Caki2 (cell line): ENCODE measurements at regions not wholly inside any gene's neighbourhood (a gene's known extent, or its start where the extent isn't known, plus 50 kb on each side); places are given as distances from the start of the nearest gene placed in this dataset.
"Not testable (repeated sequence)": the region's sequence is repeated elsewhere in the genome, so short reads cannot be mapped to it uniquely, and the experiment has no call there.

Source experiments
- DNase-seq: peaks from one replicate; pipeline ENCODE4 v3.0.0-alpha.2; 2015; ENCODE audit warnings: low read depth
- in situ Hi-C: cut with HindIII; loops from 2 replicates; pipeline ENCODE4 v1.10.0; 2016; ENCODE audit warnings: low sequenced_read_pairs, low pct_unique_long_range_greater_than_20kb, mixed read lengths

DNA sequence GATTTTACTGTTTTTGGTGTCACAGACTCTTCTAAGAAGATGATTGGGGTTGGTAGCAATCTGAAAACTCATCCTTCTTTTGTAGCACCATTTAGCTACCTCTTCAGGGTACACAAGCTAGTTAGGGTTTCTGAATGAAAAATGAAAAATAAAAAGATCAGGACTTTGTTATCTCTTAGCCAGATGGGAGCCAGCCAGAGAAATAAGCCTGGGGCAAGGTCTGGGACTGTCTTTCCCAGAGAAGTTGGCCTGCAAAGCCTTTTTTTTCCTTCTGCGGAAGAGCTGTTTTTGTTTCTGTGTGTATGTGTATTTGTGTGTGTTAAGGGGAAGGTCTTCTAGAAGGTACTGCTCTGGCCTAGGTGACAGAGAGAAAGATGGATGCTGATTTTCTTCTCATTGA is 150.7 kb upstream of the AGTR1 start:
- no peak for DNase-seq
- in situ Hi-C loops, result no loop called here

- no peak for DNase-seq
- in situ Hi-C loops, result no loop called here
Measured at GRCh38 chr3:148551767-148552260, 145.9 kb upstream of the AGTR1 start.

DNA sequence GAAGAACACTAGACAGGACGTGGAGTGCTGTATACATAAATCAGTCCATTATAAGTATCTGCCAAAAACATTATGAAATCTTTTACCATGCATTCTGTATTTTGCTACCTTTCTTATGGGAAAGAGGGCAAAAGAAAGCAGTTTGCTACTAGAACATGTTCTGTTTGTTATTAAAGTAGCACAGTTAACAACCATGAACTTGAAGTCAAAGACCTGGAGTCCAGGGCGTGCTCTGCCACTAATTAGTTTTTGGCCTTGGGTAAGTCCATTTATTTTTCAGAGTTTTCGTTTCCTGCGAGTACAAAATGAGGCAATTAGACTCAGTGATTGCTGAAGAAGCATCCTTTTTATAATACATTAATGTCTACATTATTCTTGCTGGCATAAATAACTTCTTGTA is 143.3 kb upstream of the AGTR1 start:
- in situ Hi-C loops, result no loop called here
- no peak for DNase-seq

DNA sequence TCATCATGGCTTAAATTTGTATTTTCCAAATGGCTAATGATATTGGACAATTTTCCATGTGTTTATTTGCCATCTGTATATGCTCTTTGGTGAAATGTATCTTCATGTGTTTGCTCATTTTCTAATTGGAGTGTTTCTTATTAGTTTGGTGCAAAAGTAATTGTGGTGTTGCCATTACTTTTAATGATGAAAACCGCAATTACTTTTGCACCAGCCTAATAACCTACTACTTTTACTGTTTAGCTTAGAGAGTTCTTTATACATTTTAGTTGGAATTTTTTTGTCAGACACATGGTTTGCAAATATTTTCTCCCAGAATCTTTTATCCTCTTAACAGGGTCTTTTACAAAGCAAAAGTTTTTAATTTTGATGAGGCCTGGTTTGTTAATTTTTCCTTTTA is 141.0 kb upstream of the AGTR1 start:
- DNase-seq, result no peak
- in situ Hi-C loops, result no loop called here

DNA sequence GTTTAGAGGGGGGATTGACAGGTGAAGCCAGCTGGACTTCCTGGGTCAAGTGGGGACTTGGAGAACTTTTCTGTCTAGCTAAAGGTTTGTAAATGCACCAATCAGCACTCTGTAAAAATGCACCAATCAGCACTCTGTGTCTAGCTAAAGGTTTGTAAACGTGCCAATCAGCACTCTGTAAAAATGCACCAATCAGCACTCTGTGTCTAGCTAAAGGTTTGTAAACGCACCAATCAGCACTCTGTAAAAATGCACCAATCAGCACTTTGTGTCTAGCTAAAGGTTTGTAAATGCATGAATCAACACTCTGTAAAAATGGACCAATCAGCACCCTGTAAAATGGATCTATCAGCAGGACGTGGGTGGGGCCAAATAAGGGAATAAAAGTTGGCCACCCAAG is 120.1 kb upstream of the AGTR1 start:
- in situ Hi-C loops, DNase-seq: not testable (repeated sequence)

GRCh38 chr3:148582126-148582525 is 115.6 kb upstream of the AGTR1 start:
- DNase-seq, result no peak
- in situ Hi-C loops, result no loop called here

DNA sequence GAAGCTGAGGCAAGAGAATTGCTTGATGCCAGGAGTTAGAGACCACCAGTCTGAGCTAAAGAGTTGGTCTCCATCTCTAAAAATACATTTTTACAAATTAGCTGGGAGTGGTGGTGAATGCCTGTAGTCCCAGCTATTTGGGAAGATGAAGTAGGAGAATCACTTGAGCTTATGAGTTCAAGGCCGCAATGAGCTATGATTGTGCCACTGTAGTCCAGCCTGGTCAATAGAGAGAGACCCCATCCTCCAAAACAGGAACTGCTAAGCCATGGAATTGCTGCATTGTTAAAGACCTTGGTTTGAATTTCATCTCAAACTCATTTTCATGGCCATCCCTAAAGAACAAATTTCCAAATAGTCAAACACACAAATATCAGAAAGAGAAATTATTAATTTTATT is 113.9 kb upstream of the AGTR1 start:
- in situ Hi-C loops, result no loop called here
- no peak for DNase-seq

- in situ Hi-C loops, result no loop called here
- no peak for DNase-seq
Measured at GRCh38 chr3:148584438-148584837, 113.3 kb upstream of the AGTR1 start.

DNA sequence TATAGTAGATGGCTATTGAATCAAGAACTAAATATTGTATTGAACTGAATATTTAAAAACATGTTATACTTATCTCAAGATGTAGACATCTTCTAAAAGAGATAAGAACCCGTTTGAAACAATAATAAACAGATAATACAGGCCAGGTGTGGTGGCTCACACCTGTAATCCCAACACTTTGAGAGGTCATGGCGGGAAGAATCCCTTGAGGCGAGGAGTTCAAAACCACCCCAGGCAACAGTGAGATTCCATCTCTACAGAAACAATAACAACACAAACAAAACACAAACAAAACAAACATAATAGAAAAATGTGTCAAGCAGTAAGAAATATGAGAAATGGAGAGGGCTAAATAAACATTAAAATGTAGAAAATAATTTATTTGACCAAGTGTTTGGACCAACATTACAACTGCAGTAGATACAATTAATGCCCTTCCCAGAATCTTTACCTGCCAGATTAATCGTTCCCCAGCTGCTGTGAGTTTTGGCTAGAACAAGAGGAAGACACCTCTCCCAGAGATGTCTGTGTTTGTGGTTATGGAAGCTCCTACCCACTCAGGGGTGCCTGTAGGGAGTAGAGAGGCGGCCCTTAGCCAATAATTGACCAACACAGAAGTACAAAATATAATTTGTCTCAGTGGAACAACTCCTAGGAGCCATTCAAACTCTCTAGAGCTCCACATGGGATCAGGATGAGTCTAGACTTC is 111.9 kb upstream of the AGTR1 start:
- DNase-seq, result no peak
- in situ Hi-C loops, result no loop called here

DNA sequence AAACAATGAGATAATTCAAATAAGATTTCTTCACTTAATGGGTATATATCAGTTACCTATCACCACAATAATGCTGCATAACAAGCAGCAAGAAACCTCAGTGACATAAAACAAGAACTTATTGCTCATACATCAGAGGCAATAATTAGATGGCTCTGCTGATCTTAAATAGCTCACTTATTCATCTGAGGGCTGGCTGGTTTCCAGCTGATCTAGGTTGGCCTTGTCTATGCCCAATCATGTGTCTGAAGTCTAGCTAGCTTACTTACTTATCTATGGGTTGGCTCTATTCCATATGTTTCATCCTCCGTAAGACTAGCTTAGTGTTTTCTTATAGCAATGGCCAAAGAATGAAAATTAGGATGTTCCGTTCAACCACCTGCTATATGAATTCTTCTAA is 109.4 kb upstream of the AGTR1 start:
- in situ Hi-C loops, result no loop called here
- no peak for DNase-seq

DNA sequence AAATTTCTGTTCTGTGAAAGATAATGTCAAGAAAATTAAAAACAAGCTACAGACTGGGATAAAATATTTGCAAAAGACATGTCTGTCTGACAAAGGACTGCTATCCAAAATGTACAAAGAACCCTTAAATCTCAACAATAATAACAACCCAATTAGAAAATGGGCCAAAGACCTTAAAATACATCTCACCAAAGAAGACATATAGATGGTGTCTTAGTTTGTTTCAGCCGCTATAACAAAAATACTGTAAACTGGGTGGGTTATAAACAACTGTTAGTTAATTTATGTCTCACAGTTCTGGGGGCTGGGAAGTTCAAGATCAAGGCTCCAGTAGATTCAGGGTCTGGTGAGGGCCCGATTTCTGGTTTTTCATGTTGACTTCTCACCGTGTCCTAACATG is 106.2 kb upstream of the AGTR1 start:
- DNase-seq, result no peak
- in situ Hi-C loops, result no loop called here

- DNase-seq, result no peak
Measured at GRCh38 chr3:148598619-148599018, 99.1 kb upstream of the AGTR1 start.

GRCh38 chr3:148599481-148599880 is 98.2 kb upstream of the AGTR1 start:
- in situ Hi-C loops, result no loop called here
- no peak for DNase-seq

More at GRCh38 chr3:148598619-148599018, 99.1 kb upstream of the AGTR1 start:
- in situ Hi-C loops, result no loop called here

DNA sequence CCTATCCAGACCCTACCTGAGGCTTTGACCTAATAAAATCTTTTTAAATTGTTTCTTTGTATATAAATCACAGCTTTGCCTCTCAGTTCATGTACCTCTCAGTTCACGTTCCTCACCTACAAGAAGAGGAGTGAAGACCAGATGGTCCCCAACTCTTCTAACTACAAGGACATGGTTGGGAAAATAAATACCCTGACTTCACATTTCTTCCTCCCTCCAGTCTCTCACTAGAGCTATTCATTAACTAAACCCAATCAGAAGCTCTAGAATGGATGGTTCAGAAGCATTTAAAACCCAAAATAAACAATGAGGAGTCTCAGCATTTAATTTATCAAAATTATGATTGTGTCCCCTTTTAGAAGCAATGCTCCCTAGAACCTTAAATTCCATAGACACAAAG is 97.3 kb upstream of the AGTR1 start:
- peak; percentile 6 for DNase-seq
- in situ Hi-C loops, result no loop called here

DNA sequence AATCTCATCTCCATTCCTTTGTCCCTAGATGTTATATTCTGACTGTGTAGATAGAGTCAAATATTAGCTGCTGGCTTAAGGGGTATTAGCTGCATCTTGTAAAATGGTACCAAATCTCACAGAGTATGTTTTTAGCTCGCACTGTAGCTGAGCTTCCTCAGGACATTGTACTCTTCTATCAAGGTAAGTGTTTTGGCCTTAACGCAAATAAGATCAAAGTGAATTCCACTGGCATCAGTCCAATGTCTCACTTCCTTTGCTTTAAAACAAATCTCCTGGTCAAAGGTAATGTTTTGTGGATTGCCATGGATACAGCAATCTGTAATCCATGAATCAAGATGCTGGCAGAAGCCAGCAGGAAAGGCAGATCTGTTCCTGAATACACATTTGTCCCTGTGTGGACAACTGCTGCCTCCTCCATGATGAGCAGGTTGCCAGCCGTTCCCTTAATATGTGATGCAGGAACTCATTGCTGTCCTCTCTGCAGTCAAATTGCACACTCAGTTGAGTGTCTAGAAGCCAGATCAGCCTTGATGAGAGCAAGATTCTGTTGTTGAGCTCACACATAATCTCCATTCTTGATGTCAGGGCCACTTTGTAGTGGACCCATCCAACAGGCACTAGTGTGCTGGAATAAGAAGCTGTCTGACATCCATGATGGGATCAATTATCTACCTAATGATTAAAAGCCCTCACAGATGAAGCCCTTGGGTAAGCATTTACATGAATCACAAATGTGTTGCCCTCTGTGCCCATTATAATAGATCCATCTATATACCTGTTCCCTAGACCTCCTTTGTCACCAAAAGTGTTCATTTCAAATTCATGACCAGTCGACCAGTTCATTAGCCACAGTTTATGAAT is 96.6 kb upstream of the AGTR1 start:
- in situ Hi-C loops, result no loop called here
- peak; percentile 80 for DNase-seq

- in situ Hi-C loops, result no loop called here
- peak; percentile 80 for DNase-seq
Measured at GRCh38 chr3:148601766-148602685, 95.7 kb upstream of the AGTR1 start.

DNA sequence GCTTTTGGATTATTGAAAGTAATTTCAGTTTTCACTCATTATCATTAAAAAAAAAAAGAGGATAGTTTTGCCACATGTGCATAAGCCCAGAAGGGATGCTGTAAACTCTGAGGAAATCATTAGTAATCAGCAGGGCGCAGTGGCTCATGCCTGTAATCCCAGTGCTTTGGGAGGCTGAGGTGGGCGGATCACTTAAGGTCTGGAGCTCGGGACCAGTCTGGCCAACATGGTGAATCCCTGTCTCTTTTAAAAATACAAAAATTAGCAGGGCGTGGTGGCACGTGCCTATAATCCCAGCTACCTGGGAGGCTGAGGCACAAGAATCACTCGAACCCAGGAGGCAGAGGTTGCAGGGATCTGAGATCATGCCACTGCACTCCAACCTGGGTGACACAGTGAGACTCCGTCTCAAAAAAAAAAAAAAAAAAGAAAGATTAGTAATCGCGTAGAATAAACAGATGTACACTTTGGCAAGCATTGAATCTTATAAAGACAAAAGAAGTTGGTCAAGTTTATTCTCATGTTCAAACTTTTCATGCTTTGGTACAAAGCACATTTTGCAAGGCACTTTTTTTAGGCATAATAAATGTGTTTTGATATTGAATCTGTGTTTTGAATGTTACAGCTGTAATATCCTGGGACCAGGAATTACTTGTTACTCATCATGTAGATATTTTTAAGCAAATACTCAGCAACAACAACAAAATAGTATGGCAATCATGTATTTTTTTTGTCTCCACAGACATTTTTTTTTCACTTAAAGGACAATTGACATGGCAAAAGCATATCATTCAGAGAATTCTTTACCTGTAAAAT is 93.2 kb upstream of the AGTR1 start:
- in situ Hi-C loops, result no loop called here
- peak; percentile 9 for DNase-seq

DNA sequence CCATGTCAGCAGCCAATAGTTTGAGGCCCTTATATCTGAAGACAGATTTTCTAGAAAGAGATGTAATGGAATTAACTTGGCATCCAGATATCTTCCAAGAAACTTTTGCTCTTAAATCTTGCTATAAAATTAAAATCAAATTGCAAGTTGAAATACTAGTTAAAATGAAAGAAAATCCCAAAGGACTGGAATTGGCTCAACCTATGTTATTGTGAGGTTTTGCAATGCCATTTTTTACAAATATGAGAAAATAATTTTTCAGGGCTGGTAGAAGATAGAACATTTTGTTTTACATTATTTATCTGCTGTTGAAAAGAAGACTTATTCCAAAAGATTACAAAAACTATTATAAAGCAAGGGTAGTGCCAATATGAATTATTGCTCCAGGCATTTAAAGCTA is 92.2 kb upstream of the AGTR1 start:
- in situ Hi-C loops, result no loop called here
- DNase-seq, result no peak
